HEK293T (cell line): ENCODE measurements at regions not wholly inside any gene's neighbourhood (a gene's known extent, or its start where the extent isn't known, plus 50 kb on each side); places are given as distances from the start of the nearest gene placed in this dataset.

Experiments used
- ELF4 ChIP-seq: fragments of 450-650 bp; IDR thresholded peaks from 2 replicates; pipeline ENCODE4 v1.6.1; 2017; ENCODE audit warnings: antibody characterized with exemption
- FOXA1 ChIP-seq: fragments of 450-650 bp; IDR thresholded peaks from 2 replicates; pipeline ENCODE4 v1.6.1; 2016; ENCODE audit warnings: mild to moderate bottlenecking
- FOXK2 ChIP-seq: fragments of 450-650 bp; IDR thresholded peaks from 2 replicates; pipeline ENCODE4 v1.6.1; 2016; ENCODE audit warnings: mild to moderate bottlenecking
- L3MBTL2 ChIP-seq: fragments of 450-650 bp; conservative IDR thresholded peaks from 2 replicates; pipeline ENCODE4 v1.6.1; 2016; ENCODE audit warnings: mild to moderate bottlenecking
- PKNOX1 ChIP-seq: fragments of 450-650 bp; IDR thresholded peaks from 2 replicates; pipeline ENCODE4 v1.6.1; 2016
- SP1 ChIP-seq: fragments of 450-650 bp; IDR thresholded peaks from 2 replicates; pipeline ENCODE4 v1.6.1; 2017

GRCh38 chr10:89979726-89980125, 278.3 kb downstream of the KIF20B start:
- TF ChIP-seq PKNOX1 (no peak), ELF4 (no peak), FOXK2 (no peak), L3MBTL2 (no peak), SP1 (no peak), FOXA1 (no peak)
